HG02798 (cell line): ENCODE measurements at regions not wholly inside any gene's neighbourhood (a gene's known extent, or its start where the extent isn't known, plus 50 kb on each side); places are given as distances from the start of the nearest gene placed in this dataset.
"Not testable (repeated sequence)": the region's sequence is repeated elsewhere in the genome, so short reads cannot be mapped to it uniquely, and the experiment has no call there.

Experiments
- ATAC-seq: cut with Tn5 transposase; IDR thresholded peaks from one replicate; pipeline ENCODE4 v1.9.1; 2021; ENCODE audit warnings: mild to moderate bottlenecking; ENCODE audit not compliant: unreplicated experiment, poor library complexity

GRCh38 chr5:154565123-154565522 lies 87.1 kb upstream of the HAND1 start:
- no peak for ATAC-seq

- no peak for ATAC-seq
These were observed 84.3 kb upstream of the HAND1 start for GRCh38 chr5:154562244-154562880.

GRCh38 chr5:154559398-154560276 lies 81.6 kb upstream of the HAND1 start:
- ATAC-seq: no peak

- ATAC-seq: no peak
These were observed 79.5 kb upstream of the HAND1 start for GRCh38 chr5:154557548-154557947.

GRCh38 chr5:154547551-154547950 lies 69.5 kb upstream of the HAND1 start:
- no peak for ATAC-seq

GRCh38 chr5:154546719-154547118 lies 68.7 kb upstream of the HAND1 start:
- no peak for ATAC-seq

GRCh38 chr5:154544646-154545045 lies 66.6 kb upstream of the HAND1 start:
- no peak for ATAC-seq

- ATAC-seq: no peak
These were observed 65.4 kb upstream of the HAND1 start for GRCh38 chr5:154543380-154543779.

- no peak for ATAC-seq
These were observed 64.6 kb upstream of the HAND1 start for GRCh38 chr5:154542581-154542980.

- no peak for ATAC-seq
These were observed 64.0 kb upstream of the HAND1 start for GRCh38 chr5:154542000-154542399.

- ATAC-seq: no peak
These were observed 63.5 kb upstream of the HAND1 start for GRCh38 chr5:154541553-154541952.

GRCh38 chr5:154540600-154540999 lies 62.6 kb upstream of the HAND1 start:
- ATAC-seq: no peak

- ATAC-seq: no peak
These were observed 60.5 kb upstream of the HAND1 start for GRCh38 chr5:154538492-154538891.

- not testable (repeated sequence) for ATAC-seq
These were observed 58.4 kb upstream of the HAND1 start for GRCh38 chr5:154536439-154536838.

GRCh38 chr5:154535535-154535934 lies 57.5 kb upstream of the HAND1 start:
- ATAC-seq: no peak

GRCh38 chr5:154534457-154535050 lies 56.5 kb upstream of the HAND1 start:
- no peak for ATAC-seq

- no peak for ATAC-seq
These were observed 51.3 kb upstream of the HAND1 start for GRCh38 chr5:154529282-154529681.

GRCh38 chr5:154528005-154528594 lies 50.1 kb upstream of the HAND1 start:
- ATAC-seq: no peak
